Tibial nerve (tissue), 3 donors: ENCODE measurements at regions not wholly inside any gene's neighbourhood (a gene's known extent, or its start where the extent isn't known, plus 50 kb on each side); places are given as distances from the start of the nearest gene placed in this dataset.

ENCODE experiments used
- CTCF ChIP-seq, 5 experiments: fragments of 200-600 bp in 3 of 5; fragments of 450-650 bp in 2 of 5; sonication (generic) in 3 of 5; IDR thresholded peaks; one replicate each; pipeline ENCODE4 v1.5.1; 2016 to 2019; ENCODE audit warnings: antibody characterized with exemption in 5 of 5, mild to moderate bottlenecking in 3 of 5, moderate library complexity in 2 of 5
- POLR2A ChIP-seq, 2 donors: fragments of 450-650 bp; IDR thresholded peaks; one replicate each; pipeline ENCODE4 v1.6.1; 2017; ENCODE audit warnings: antibody characterized with exemption in 2 of 2, mild to moderate bottlenecking in 2 of 2, moderate library complexity in 2 of 2

- TF ChIP-seq POLR2A (IDR thresholded peaks at IDR 0.05), result no peak
- TF ChIP-seq CTCF (IDR thresholded peaks at IDR 0.05), result no peak
Observed at GRCh38 chr21:20822666-20823065, 175.5 kb upstream of the NCAM2 start.
